Testis (tissue), 2 donors: ENCODE measurements at regions not wholly inside any gene's neighbourhood (a gene's known extent, or its start where the extent isn't known, plus 50 kb on each side); places are given as distances from the start of the nearest gene placed in this dataset.

Source experiments
- DNase-seq: peaks from one replicate; pipeline ENCODE4 v3.0.0-alpha.2; 2019
- H3K27ac ChIP-seq, 2 donors: fragments of 200-600 bp; sonication (generic); one replicate each; pipeline ENCODE4 v1.5.1; 2019
- H3K27me3 ChIP-seq: fragments of 200-600 bp; sonication (generic); one replicate; pipeline ENCODE4 v1.5.1; 2019
- H3K36me3 ChIP-seq: fragments of 200-600 bp; sonication (generic); one replicate; pipeline ENCODE4 v1.5.1; 2017; ENCODE audit warnings: low read depth; ENCODE audit errors: missing control alignments
- H3K4me1 ChIP-seq: fragments of 200-600 bp; sonication (generic); one replicate; pipeline ENCODE4 v1.5.1; 2019
- H3K4me3 ChIP-seq, 2 donors: fragments of 200-600 bp; sonication (generic); one replicate each; pipeline ENCODE4 v1.5.1; 2017 to 2019
- H3K9me3 ChIP-seq: fragments of 200-600 bp; sonication (generic); one replicate; pipeline ENCODE4 v1.5.1; 2017
- CTCF ChIP-seq, 3 experiments: fragments of 450-650 bp in 2 of 3; fragments of 200-600 bp in 1 of 3; sonication (generic) in 1 of 3; IDR thresholded peaks; one replicate each; pipeline ENCODE4 v1.5.1; 2016 to 2019; ENCODE audit warnings: antibody characterized with exemption in 3 of 3, mild to moderate bottlenecking in 2 of 3, moderate library complexity in 1 of 3
- POLR2A ChIP-seq: fragments of 450-650 bp; IDR thresholded peaks from one replicate; pipeline ENCODE4 v1.6.1; 2017; ENCODE audit warnings: antibody characterized with exemption, mild to moderate bottlenecking, moderate library complexity
- WGBS, 2 donors: methylation state at CpG; one replicate each; pipeline ENCODE4 v1.1.5; 2018; 5-methylcytosine and 5-hydroxymethylcytosine counted together
- intact Hi-C: fragments of 100-400 bp; cut with DNase I; formaldehyde crosslinking; loops from one replicate; pipeline ENCODE4 v1.15.1; 2023; ENCODE audit warnings: low total_unique reads

- Histone ChIP-seq H3K4me3 (no peak overlapping the region), H3K27me3 (no peaks in the 10 kb centered on the region), H3K36me3 (no peaks in the 10 kb centered on the region), H3K9me3 (no peaks in the 10 kb centered on the region), H3K4me1 (no peaks in the 10 kb centered on the region), H3K27ac (no peak overlapping the region)
- no peak for TF ChIP-seq CTCF (IDR thresholded peaks at IDR 0.05)
- TF ChIP-seq POLR2A, result no peak
- no peak for DNase-seq
- intact Hi-C loops, result no loop called here
- WGBS, 2 donors, result 71 to 75% methylated on average over 5 of the region's 5 CpGs
Observed at GRCh38 chr15:35771746-35772442, 225.9 kb upstream of the DPH6 start.

- no peak overlapping the region for H3K27ac ChIP-seq
- WGBS, 2 donors, result 93 to 96% methylated on average over 6 to 8 of the region's 8 CpGs
- H3K36me3 ChIP-seq, result no peaks in the 10 kb centered on the region
- H3K9me3 ChIP-seq, result no peaks in the 10 kb centered on the region
- H3K4me1 ChIP-seq, result no peaks in the 10 kb centered on the region
- no peak for DNase-seq
- no peak overlapping the region for H3K4me3 ChIP-seq
- no peaks in the 10 kb centered on the region for H3K27me3 ChIP-seq
- intact Hi-C loops, result no loop called here
- TF ChIP-seq POLR2A (no peak), CTCF (IDR thresholded peaks at IDR 0.05) (no peak)
Observed at GRCh38 chr15:35774653-35775052, 228.7 kb upstream of the DPH6 start.

- no peak for DNase-seq
- intact Hi-C loops, result no loop called here
- Histone ChIP-seq H3K9me3 (no peaks in the 10 kb centered on the region), H3K4me3 (no peak overlapping the region), H3K27ac (no peak overlapping the region), H3K36me3 (no peaks in the 10 kb centered on the region), H3K4me1 (no peaks in the 10 kb centered on the region), H3K27me3 (no peaks in the 10 kb centered on the region)
- 87 to 96% methylated on average over 4 of the region's 4 CpGs for WGBS, 2 donors
- no peak for TF ChIP-seq POLR2A
- TF ChIP-seq CTCF (IDR thresholded peaks at IDR 0.05), result no peak
Observed at GRCh38 chr15:35775471-35775870, 229.5 kb upstream of the DPH6 start.

- H3K36me3 ChIP-seq, result no peaks in the 10 kb centered on the region
- H3K27me3 ChIP-seq, result no peaks in the 10 kb centered on the region
- TF ChIP-seq CTCF (IDR thresholded peaks at IDR 0.05), result no peak
- no peak for TF ChIP-seq POLR2A
- no peak for DNase-seq
- H3K9me3 ChIP-seq, result no peaks in the 10 kb centered on the region
- WGBS, 2 donors, result 69% methylated on average over 9 of the region's 9 CpGs
- H3K27ac ChIP-seq, result no peak overlapping the region
- intact Hi-C loops, result no loop called here
- no peak overlapping the region for H3K4me3 ChIP-seq
- H3K4me1 ChIP-seq, result no peaks in the 10 kb centered on the region
Observed at GRCh38 chr15:35777061-35777460, 231.1 kb upstream of the DPH6 start.

- intact Hi-C loops, result no loop called here
- no peak overlapping the region for H3K27ac ChIP-seq
- no peak for TF ChIP-seq POLR2A
- no peak for TF ChIP-seq CTCF (IDR thresholded peaks at IDR 0.05)
- H3K9me3 ChIP-seq, result no peaks in the 10 kb centered on the region
- no peak for DNase-seq
- H3K27me3 ChIP-seq, result no peaks in the 10 kb centered on the region
- H3K36me3 ChIP-seq, result no peaks in the 10 kb centered on the region
- H3K4me1 ChIP-seq, result no peaks in the 10 kb centered on the region
- H3K4me3 ChIP-seq, result no peak overlapping the region
Observed at GRCh38 chr15:35783203-35783602, 237.2 kb upstream of the DPH6 start.
